Right lobe of liver (tissue), 4 donors: ENCODE measurements at regions not wholly inside any gene's neighbourhood (a gene's known extent, or its start where the extent isn't known, plus 50 kb on each side); places are given as distances from the start of the nearest gene placed in this dataset.

Source experiments
- POLR2A ChIP-seq: fragments of 450-650 bp; IDR thresholded peaks from one replicate; pipeline ENCODE4 v1.6.1; 2017; ENCODE audit warnings: antibody characterized with exemption, mild to moderate bottlenecking
- TF ChIP-seq, protein P1 (sequence below), 4 donors: fragments of 200-600 bp in 3 of 4; fragments of 450-650 bp in 1 of 4; IDR thresholded peaks; one replicate each; pipeline versions ENCODE4 v1.5.1 to v1.8.0; 2016 to 2022; ENCODE audit warnings: antibody characterized with exemption in 4 of 4, mild to moderate bottlenecking in 2 of 4
- donor health status: DM: no; HTN: no; CAD: no.
- donor health status: DM: no; HTN: no; CAD: no.
- donor health status: DM: no; HTN: yes; CAD: no.

DNA sequence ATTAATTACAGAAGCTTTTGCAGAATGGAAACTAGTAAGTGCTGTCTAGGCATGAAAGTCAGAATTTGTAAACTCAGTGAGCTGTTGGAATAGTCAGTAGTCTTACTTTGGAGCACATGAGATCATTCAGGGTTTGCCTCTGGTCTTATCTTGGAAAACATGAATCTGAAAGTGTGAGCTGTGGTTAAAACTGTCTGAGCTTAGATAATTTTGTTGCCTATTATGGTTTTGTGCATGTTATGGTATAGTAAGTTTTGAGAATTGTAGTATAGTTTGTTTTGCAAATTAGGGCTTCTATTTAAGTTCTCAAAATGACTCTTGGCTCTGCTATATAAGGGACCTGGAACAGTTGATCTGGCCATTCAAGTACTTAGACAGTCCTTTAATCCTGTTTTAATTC lies 53.7 kb upstream of the TRPC4 start:
- TF ChIP-seq, protein P1, sequence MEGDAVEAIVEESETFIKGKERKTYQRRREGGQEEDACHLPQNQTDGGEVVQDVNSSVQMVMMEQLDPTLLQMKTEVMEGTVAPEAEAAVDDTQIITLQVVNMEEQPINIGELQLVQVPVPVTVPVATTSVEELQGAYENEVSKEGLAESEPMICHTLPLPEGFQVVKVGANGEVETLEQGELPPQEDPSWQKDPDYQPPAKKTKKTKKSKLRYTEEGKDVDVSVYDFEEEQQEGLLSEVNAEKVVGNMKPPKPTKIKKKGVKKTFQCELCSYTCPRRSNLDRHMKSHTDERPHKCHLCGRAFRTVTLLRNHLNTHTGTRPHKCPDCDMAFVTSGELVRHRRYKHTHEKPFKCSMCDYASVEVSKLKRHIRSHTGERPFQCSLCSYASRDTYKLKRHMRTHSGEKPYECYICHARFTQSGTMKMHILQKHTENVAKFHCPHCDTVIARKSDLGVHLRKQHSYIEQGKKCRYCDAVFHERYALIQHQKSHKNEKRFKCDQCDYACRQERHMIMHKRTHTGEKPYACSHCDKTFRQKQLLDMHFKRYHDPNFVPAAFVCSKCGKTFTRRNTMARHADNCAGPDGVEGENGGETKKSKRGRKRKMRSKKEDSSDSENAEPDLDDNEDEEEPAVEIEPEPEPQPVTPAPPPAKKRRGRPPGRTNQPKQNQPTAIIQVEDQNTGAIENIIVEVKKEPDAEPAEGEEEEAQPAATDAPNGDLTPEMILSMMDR (IDR thresholded peaks at IDR 0.05) = no peak
- TF ChIP-seq POLR2A = no peak
